ENCODE measurements at regions not wholly inside any gene's neighbourhood (a gene's known extent, or its start where the extent isn't known, plus 50 kb on each side); places are given as distances from the start of the nearest gene placed in this dataset.

GRCh38 chr9:82171271-82171670, 182.7 kb downstream of the SPATA31D1 start:
- Mint-ChIP-seq H3K9me3 (peaks cover 0 to 8% (median 2%) of the 10 kb centered on the region in 9 donors), H3K27me3 (no peaks in the 10 kb centered on the region), H3K36me3 (no peaks in the 10 kb centered on the region), H3K27ac (no peak overlapping the region), H3K4me3 (no peak overlapping the region), H3K4me1 (peaks cover 0 to 3% (median 0%) of the 10 kb centered on the region in 4 donors)
- no peak for ATAC-seq
- POLR2A ChIA-PET = no interaction called here
- no peak for DNase-seq

DNA sequence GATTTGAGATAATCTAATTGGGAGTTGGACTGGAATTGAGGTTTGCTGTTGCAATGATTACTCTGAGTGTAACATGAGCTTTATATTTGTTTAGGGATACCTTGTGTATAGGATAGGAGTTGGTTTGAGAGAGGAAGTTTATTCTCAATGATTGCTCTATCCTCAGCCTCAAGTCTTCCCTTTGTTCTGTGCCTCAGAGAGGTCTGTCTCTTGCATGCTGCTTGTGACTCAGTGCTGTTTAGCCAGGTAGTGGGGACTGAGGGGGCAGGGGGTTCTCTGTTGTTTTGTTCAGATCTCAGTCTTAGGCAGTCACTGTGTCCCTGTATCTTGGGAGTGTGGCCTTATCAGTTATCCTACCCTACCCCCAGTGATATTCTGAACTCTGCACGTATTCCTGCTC, 192.1 kb downstream of the SPATA31D1 start:
- POLR2A ChIA-PET = no interaction called here
- Mint-ChIP-seq H3K4me3 (no peak overlapping the region), H3K27ac (no peak overlapping the region), H3K27me3 (no peaks in the 10 kb centered on the region), H3K4me1 (peaks cover 0 to 15% (median 0%) of the 10 kb centered on the region in 4 donors), H3K36me3 (no peaks in the 10 kb centered on the region), H3K9me3 (peaks cover 0 to 8% (median 0%) of the 10 kb centered on the region in 9 donors)
- DNase-seq = no peak
- no peak for ATAC-seq

DNA sequence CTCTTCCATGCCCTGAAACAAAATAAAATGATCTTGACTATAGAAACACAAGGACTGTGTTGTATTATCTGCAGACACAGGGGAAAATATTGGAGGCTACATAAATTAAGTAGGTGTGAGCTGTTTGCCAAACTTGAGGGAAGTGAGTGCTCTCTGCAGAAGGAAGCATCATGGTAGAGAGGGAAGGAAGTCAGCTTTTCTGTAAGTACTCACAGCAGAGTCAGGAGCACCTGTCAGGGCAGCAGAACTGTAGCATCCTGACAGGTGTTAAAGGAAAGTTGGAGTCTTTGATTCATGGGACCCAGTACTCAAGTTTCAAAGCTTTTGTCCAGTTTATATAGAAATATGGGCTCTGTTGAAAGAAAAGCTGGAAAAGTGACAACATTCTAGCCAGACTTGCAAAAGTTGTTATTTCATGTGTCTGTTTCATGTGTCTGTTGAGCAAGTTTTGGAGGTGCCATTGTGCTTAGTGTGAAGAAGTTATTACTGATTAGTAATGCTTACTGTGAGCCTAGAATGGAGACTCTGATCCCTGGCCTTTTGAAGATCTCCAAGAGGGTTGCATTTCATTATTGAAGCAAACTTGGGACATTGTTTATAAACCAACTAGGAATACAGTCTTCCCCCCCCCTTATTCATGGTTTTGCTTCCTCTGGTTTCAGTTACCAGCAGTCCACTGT, 194.7 kb downstream of the SPATA31D1 start:
- no peaks in the 10 kb centered on the region for H3K36me3 Mint-ChIP-seq
- DNase-seq = no peak

DNA sequence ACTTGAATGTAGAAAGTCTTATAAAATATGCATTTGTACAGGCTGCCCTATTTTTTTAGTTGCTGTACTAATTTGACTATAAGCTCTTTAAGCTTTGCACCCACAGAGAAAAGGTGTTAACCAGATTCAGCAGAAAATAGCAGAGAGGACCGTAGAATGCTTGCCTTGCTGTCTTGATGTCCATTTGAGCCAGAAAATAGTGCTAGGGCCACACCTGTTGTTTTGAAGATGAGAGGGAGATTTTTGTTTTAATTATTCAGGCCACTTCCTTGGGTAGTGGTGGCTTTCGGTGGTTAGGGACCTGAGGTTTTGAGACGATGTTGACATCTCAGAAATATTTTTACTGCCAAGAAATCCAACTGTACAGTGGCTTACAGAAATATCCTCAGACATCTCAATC, 196.0 kb downstream of the SPATA31D1 start:
- DNase-seq (no peak), ATAC-seq (no peak)
- Mint-ChIP-seq H3K27ac (no peak overlapping the region), H3K9me3 (peaks cover 0 to 5% (median 1%) of the 10 kb centered on the region in 9 donors), H3K4me1 (peaks cover 0 to 15% (median 0%) of the 10 kb centered on the region in 4 donors), H3K4me3 (no peak overlapping the region), H3K36me3 (no peaks in the 10 kb centered on the region), H3K27me3 (no peaks in the 10 kb centered on the region)
- POLR2A ChIA-PET = no interaction called here

More for the DNA sequence above, 194.7 kb downstream of the SPATA31D1 start:
- no peaks in the 10 kb centered on the region for H3K27me3 Mint-ChIP-seq
- ATAC-seq = no peak
- peaks cover 0 to 15% (median 0%) of the 10 kb centered on the region in 4 donors for H3K4me1 Mint-ChIP-seq
- H3K4me3 Mint-ChIP-seq = no peak overlapping the region
- peaks cover 0 to 4% (median 0%) of the 10 kb centered on the region in 9 donors for H3K9me3 Mint-ChIP-seq
- POLR2A ChIA-PET = no interaction called here
- H3K27ac Mint-ChIP-seq = no peak overlapping the region

DNA sequence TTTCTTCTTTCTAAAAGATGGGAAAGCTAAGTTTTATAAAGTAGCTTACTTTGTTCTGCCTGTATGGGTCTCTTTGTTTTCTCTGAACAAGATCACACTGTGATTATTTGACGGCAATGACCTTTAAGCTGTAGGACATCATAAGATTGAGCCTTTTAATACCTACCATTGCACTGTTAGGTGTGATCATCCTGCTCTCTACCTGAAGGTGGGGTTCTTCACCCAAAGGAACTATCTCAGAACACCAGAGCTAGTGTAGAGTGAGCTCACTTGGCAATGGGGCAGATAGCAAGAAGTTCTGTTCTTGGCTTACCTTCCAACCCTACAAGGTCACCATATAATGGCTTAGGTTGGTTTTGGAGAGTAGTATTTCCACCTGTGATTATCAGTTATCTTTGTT, 200.2 kb downstream of the SPATA31D1 start:
- Mint-ChIP-seq H3K27me3 (peaks cover 0 to 4% (median 0%) of the 10 kb centered on the region in 5 donors), H3K4me3 (no peak overlapping the region), H3K4me1 (peaks cover 0 to 17% (median 0%) of the 10 kb centered on the region in 4 donors), H3K9me3 (peaks cover 0 to 19% (median 2%) of the 10 kb centered on the region in 9 donors), H3K27ac (no peak overlapping the region), H3K36me3 (no peaks in the 10 kb centered on the region)
- POLR2A ChIA-PET = no interaction called here
- DNase-seq (no peak), ATAC-seq (no peak)

- POLR2A ChIA-PET = no interaction called here
- no peak overlapping the region for H3K27ac Mint-ChIP-seq
Observed at GRCh38 chr9:82191082-82191770, 202.7 kb downstream of the SPATA31D1 start.

DNA sequence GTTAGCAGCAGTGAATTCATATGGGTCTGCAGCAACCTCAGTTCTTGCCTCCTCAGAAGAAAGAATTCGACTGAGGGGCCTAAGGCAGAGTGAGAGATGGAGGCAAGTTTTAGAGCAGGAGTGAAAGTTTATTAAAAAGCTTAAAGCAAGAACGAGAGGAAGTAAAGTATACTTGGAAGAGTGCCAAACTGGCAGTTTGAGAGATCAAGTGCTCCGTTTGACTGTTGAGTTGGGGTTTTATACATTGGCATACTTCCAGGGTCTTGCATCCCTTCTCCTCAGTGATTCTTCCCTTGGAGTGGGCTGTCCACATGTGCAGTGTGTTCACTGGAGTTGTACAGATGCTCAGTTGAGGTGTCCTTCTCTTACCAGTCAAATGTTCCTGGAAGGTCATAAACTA, 203.6 kb downstream of the SPATA31D1 start:
- Mint-ChIP-seq H3K9me3 (peaks cover 0 to 25% (median 4%) of the 10 kb centered on the region in 9 donors), H3K36me3 (no peaks in the 10 kb centered on the region), H3K27me3 (peaks cover 0 to 4% (median 0%) of the 10 kb centered on the region in 5 donors), H3K27ac (no peak overlapping the region), H3K4me3 (no peak overlapping the region), H3K4me1 (peaks cover 0 to 6% (median 0%) of the 10 kb centered on the region in 4 donors)
- POLR2A ChIA-PET = no interaction called here
- ATAC-seq = no peak
- no peak for DNase-seq

More at GRCh38 chr9:82191082-82191770, 202.7 kb downstream of the SPATA31D1 start:
- Mint-ChIP-seq H3K36me3 (no peaks in the 10 kb centered on the region), H3K4me1 (peaks cover 0 to 6% (median 0%) of the 10 kb centered on the region in 4 donors), H3K9me3 (peaks cover 0 to 25% (median 4%) of the 10 kb centered on the region in 9 donors), H3K27me3 (peaks cover 0 to 4% (median 0%) of the 10 kb centered on the region in 5 donors), H3K4me3 (no peak overlapping the region)
- DNase-seq (no peak), ATAC-seq (no peak)

DNA sequence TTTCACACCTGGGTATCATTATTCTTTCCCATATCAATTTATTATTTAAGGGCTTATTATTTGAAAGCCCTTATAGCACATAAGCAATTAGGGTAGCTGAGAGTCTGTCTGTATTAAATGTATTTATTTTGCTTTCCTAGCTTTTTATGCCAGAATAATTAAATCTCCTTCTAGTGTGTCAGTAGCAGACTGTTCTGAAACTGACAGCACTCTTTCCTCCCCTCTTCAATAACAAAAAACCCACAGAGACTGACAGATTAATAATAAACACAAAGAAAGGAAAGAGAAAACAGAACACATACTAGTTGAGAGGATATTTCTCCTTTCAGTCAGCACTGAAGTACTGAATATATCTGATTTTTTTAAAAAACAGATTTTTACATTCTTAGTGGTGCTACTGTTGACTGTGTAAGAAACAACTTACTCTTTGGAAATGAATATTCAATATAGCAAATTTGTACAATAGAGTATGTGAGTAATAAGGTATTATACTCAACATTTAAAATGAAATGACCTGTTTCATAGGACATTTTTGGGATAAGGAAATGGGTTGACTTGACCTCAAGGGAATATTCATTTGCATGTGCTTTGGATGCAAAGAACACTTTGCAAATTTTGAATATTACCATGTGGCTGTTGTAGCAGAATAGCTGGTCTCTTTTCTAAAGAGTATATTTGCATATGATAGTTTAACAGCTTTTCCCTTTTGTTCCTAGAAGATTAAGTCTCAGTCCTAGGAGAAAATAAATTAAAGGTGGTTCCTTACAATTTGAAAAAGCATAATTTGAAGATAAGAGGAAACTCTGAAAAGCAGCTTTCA, 208.3 kb downstream of the SPATA31D1 start:
- POLR2A ChIA-PET = no interaction called here

DNA sequence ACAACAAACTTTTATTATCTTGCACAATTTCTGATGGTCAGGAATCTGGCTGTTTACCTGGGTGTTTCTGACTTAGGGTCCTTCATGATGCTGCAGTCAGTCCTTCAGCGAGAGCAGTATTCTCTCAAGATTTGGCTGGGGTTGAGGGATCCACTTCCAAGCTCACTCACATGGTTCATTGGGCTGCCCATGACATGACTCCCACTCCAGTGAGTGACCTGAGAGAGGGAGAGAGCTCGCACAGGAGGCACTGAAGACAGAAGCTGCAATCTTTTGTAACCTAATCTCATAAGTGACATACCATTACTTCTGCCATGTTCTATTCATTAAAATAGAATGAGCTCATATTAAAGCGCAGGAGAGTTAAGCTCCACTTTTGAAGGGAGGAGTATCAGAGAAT, 212.6 kb downstream of the SPATA31D1 start:
- POLR2A ChIA-PET = no interaction called here

More for the DNA sequence above, 208.3 kb downstream of the SPATA31D1 start:
- no peak overlapping the region for H3K27ac Mint-ChIP-seq
- ATAC-seq = no peak
- H3K9me3 Mint-ChIP-seq = peaks cover 0 to 12% (median 3%) of the 10 kb centered on the region in 9 donors
- H3K4me1 Mint-ChIP-seq = no peaks in the 10 kb centered on the region
- no peaks in the 10 kb centered on the region for H3K36me3 Mint-ChIP-seq
- no peak overlapping the region for H3K4me3 Mint-ChIP-seq
- no peak for DNase-seq
- H3K27me3 Mint-ChIP-seq = no peaks in the 10 kb centered on the region

DNA sequence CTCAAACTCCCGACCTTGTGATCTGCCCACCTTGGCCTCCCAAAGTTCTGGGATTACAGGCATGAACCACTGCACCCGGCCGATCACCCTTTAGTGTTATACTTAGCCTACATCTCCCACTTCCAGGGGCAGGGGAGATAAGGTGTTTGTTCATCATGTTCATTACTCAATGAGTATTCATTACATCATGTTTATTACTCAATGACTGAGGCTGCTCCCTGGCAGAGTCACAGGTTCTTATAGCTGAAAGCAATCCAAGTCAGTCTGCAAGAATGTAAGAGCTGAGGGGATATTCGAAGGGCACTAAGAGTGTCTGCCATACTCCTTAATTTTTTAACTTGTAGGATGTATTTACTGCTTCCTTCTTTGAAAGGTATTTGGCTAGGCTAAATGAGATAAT, 214.2 kb downstream of the SPATA31D1 start:
- no peak for ATAC-seq
- peaks cover 0 to 3% (median 2%) of the 10 kb centered on the region in 9 donors for H3K9me3 Mint-ChIP-seq
- no peak for DNase-seq
- POLR2A ChIA-PET = no interaction called here
- no peak overlapping the region for H3K4me3 Mint-ChIP-seq
- H3K27ac Mint-ChIP-seq = no peak overlapping the region
- no peaks in the 10 kb centered on the region for H3K4me1 Mint-ChIP-seq
- no peaks in the 10 kb centered on the region for H3K36me3 Mint-ChIP-seq
- peaks cover 0 to 3% (median 0%) of the 10 kb centered on the region in 5 donors for H3K27me3 Mint-ChIP-seq

More for the DNA sequence above, 212.6 kb downstream of the SPATA31D1 start:
- Mint-ChIP-seq H3K4me1 (no peaks in the 10 kb centered on the region), H3K27me3 (peaks cover 0 to 3% (median 0%) of the 10 kb centered on the region in 5 donors), H3K27ac (no peak overlapping the region), H3K36me3 (no peaks in the 10 kb centered on the region), H3K4me3 (no peak overlapping the region), H3K9me3 (peaks cover 0 to 3% (median 0%) of the 10 kb centered on the region in 9 donors)
- DNase-seq (no peak), ATAC-seq (no peak)

DNA sequence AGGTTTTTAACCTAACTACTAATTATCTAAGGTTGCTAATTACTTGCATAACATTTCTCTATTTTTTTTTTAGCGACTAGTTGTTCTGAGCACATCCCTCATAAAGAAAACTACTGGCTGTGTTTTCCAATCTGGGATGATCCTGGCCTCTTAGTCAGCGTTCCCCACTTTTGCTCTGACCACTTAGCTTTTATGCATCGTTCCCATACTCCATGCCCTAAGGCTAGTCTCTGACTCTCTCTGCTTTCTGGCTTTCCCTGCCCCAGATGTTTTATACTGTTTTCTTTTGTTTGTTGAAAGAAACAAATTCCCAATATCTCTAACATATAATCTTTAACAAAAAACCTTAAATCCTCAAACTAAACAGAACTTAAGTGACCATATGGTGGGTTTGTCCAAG, 217.9 kb downstream of the SPATA31D1 start:
- ATAC-seq (no peak), DNase-seq (no peak)
- H3K27ac Mint-ChIP-seq = no peak overlapping the region
- POLR2A ChIA-PET = no interaction called here
- H3K36me3 Mint-ChIP-seq = no peaks in the 10 kb centered on the region
- H3K4me1 Mint-ChIP-seq = peaks cover 0 to 8% (median 0%) of the 10 kb centered on the region in 4 donors
- no peak overlapping the region for H3K4me3 Mint-ChIP-seq
- peaks cover 0 to 9% (median 0%) of the 10 kb centered on the region in 5 donors for H3K27me3 Mint-ChIP-seq
- H3K9me3 Mint-ChIP-seq = peaks cover 3 to 15% (median 10%) of the 10 kb centered on the region in 9 donors

GRCh38 chr9:82206946-82207345, 218.4 kb downstream of the SPATA31D1 start:
- DNase-seq (no peak), ATAC-seq (no peak)
- Mint-ChIP-seq H3K36me3 (no peaks in the 10 kb centered on the region), H3K4me1 (peaks cover 0 to 8% (median 0%) of the 10 kb centered on the region in 4 donors), H3K27me3 (peaks cover 0 to 9% (median 0%) of the 10 kb centered on the region in 5 donors), H3K4me3 (no peak overlapping the region), H3K9me3 (peaks cover 3 to 15% (median 10%) of the 10 kb centered on the region in 9 donors), H3K27ac (no peak overlapping the region)
- POLR2A ChIA-PET = no interaction called here
